HepG2 (cell line): ENCODE measurements at regions not wholly inside any gene's neighbourhood (a gene's known extent, or its start where the extent isn't known, plus 50 kb on each side); places are given as distances from the start of the nearest gene placed in this dataset.
"Not testable (repeated sequence)": the region's sequence is repeated elsewhere in the genome, so short reads cannot be mapped to it uniquely, and the experiment has no call there.

Experiments used
- ATAC-seq: fragments of 200-7000 bp; cut with Tn5 transposase; 3 replicates; pipeline ENCODE4 v1.9.1; 2020; ENCODE audit warnings: mild to moderate bottlenecking, moderate library complexity
- BruUV-seq: library from RNA; stranded (reverse); fragments of 400-500 nt; replicated peaks from 2 replicates; lab custom pipeline; 2021; lab: Mats Ljungman, UMichigan
- CTCF ChIA-PET: fragments of 300-600 bp; formaldehyde crosslinking; extraction: SDS; loops from one replicate; lab custom pipeline; 2021; ENCODE audit warnings: low total read pairs, inconsistent platforms, low intra/inter-chr PET ratio; lab: Yijun Ruan, JAX
- POLR2A ChIA-PET: fragments of 350-600 bp; sonication (Branson Sonifier 250); formaldehyde crosslinking; loops from one replicate; lab custom pipeline; 2020; ENCODE audit warnings: antibody characterized with exemption, inconsistent platforms; lab: Yijun Ruan, JAX
- DNase-seq: peaks from one replicate; pipeline ENCODE4 v3.0.0-alpha.2; 2015; ENCODE audit warnings: low spot score
- FAIRE-seq: peaks from 3 replicates; lab custom pipeline; 2011; peaks lifted over from hg19 to GRCh38; lab: Jason Lieb, UNC
- H2AFZ ChIP-seq: one replicate; pipeline ENCODE4 v1.6.1; 2011; ENCODE audit warnings: low read length, inconsistent platforms
- H3K27ac ChIP-seq: fragments of 300-600 bp; 3 replicates; pipeline ENCODE4 v1.8.0; 2011; ENCODE audit warnings: mixed run types, mild to moderate bottlenecking, mixed read lengths, low read length, inconsistent platforms; ENCODE audit not compliant: insufficient read depth; ENCODE audit errors: extremely low read length
- H3K27me3 ChIP-seq, 2 experiments: fragments of 200-600 bp in 1 of 2; 2 replicates in 1 of 2; 3 replicates in 1 of 2; pipeline versions ENCODE4 v1.6.0 to v1.8.0; 2011; ENCODE audit warnings: low read length in 2 of 2, mild to moderate bottlenecking in 2 of 2, moderate library complexity in 2 of 2, inconsistent platforms in 1 of 2; ENCODE audit not compliant: insufficient read depth in 2 of 2, control insufficient read depth in 1 of 2
- H3K36me3 ChIP-seq, 2 experiments: fragments of 200-600 bp in 1 of 2; replicated peaks in 1 of 2; 2 replicates in 1 of 2; 3 replicates in 1 of 2; pipeline versions ENCODE4 v1.5.1 to v1.8.0; 2011; ENCODE audit warnings: low read length in 2 of 2, inconsistent platforms in 1 of 2; ENCODE audit not compliant: insufficient read depth in 2 of 2, control insufficient read depth in 1 of 2
- H3K4me1 ChIP-seq: 2 replicates; pipeline ENCODE4 v1.5.1; 2012; ENCODE audit warnings: low read length, inconsistent platforms; ENCODE audit not compliant: insufficient read depth
- H3K4me2 ChIP-seq: 2 replicates; pipeline ENCODE4 v1.6.0; 2011; ENCODE audit warnings: low read depth, low read length, inconsistent platforms
- H3K4me3 ChIP-seq, 3 experiments: fragments of 200-600 bp in 1 of 3; sonication (generic), shearing (Covaris generic) in 1 of 3; replicated peaks in 1 of 3; 2 replicates each; pipeline ENCODE4 v1.5.1; 2011 to 2016; ENCODE audit warnings: low read length in 3 of 3, inconsistent platforms in 2 of 3, low read depth in 2 of 3, mild to moderate bottlenecking in 2 of 3, control low read depth in 1 of 3, mixed read lengths in 1 of 3; ENCODE audit not compliant: insufficient read depth in 1 of 3
- H3K79me2 ChIP-seq: one replicate; pipeline ENCODE4 v1.6.1; 2011; ENCODE audit warnings: low read length, inconsistent platforms; ENCODE audit not compliant: insufficient read depth
- H3K9ac ChIP-seq: 2 replicates; pipeline ENCODE4 v1.6.0; 2011; ENCODE audit warnings: mild to moderate bottlenecking, low read depth, low read length, inconsistent platforms; ENCODE audit not compliant: insufficient read depth
- H3K9me3 ChIP-seq: 2 replicates; pipeline ENCODE4 v1.5.1; 2012; ENCODE audit warnings: mild to moderate bottlenecking, low read length
- H4K20me1 ChIP-seq: 2 replicates; pipeline ENCODE4 v1.6.0; 2011; ENCODE audit warnings: inconsistent platforms, mild to moderate bottlenecking, low read length, moderate library complexity; ENCODE audit not compliant: insufficient read depth
- ATF3 ChIP-seq: sonication (generic); formaldehyde crosslinking; IDR thresholded peaks from 2 replicates; pipeline ENCODE4 v1.4.0; 2020; ENCODE audit warnings: missing genetic modification reagents
- ELF3 ChIP-seq: IDR thresholded peaks from 2 replicates; pipeline ENCODE4 v1.6.1; 2016; ENCODE audit warnings: missing genetic modification reagents, missing compliant biosample characterization
- FOXO1 ChIP-seq: sonication (generic); formaldehyde crosslinking; IDR thresholded peaks from 2 replicates; pipeline ENCODE4 v1.4.0; 2020; ENCODE audit warnings: missing genetic modification reagents
- IKZF5 ChIP-seq: IDR thresholded peaks from 2 replicates; pipeline ENCODE4 v1.6.1; 2018; ENCODE audit warnings: missing genetic modification reagents, mild to moderate bottlenecking, missing compliant biosample characterization
- MBNL3 ChIP-seq: fragments of 250-450 bp; sonication (Bioruptor Pico); conservative IDR thresholded peaks from 2 replicates; pipeline ENCODE4 v1.8.0; 2022; ENCODE audit warnings: mild to moderate bottlenecking, inconsistent platforms
- NR2F6 ChIP-seq, 2 experiments: IDR thresholded peaks; 2 replicates each; pipeline ENCODE4 v1.6.1; 2016; ENCODE audit warnings: antibody characterized with exemption in 1 of 2, mild to moderate bottlenecking in 1 of 2
- PRDM15 ChIP-seq: sonication (generic); formaldehyde crosslinking; IDR thresholded peaks from 2 replicates; pipeline ENCODE4 v1.4.0; 2020; ENCODE audit warnings: missing genetic modification reagents
- TEF ChIP-seq: sonication (generic); formaldehyde crosslinking; IDR thresholded peaks from 2 replicates; pipeline ENCODE4 v1.5.0; 2020; ENCODE audit warnings: missing genetic modification reagents
- ZNF562 ChIP-seq: sonication (generic); formaldehyde crosslinking; IDR thresholded peaks from 2 replicates; pipeline ENCODE4 v1.8.0; 2022; ENCODE audit warnings: missing genetic modification reagents, borderline replicate concordance
- ZNF580 ChIP-seq: IDR thresholded peaks from 2 replicates; pipeline ENCODE4 v1.6.1; 2016; ENCODE audit warnings: low read depth, borderline replicate concordance
- ZNF619 ChIP-seq: sonication (generic); formaldehyde crosslinking; IDR thresholded peaks from 2 replicates; pipeline ENCODE4 v1.4.0; 2020; ENCODE audit warnings: mild to moderate bottlenecking, missing genetic modification reagents
- ZNF780A ChIP-seq: sonication (generic); formaldehyde crosslinking; IDR thresholded peaks from 2 replicates; pipeline ENCODE4 v1.8.0; 2022; ENCODE audit warnings: mild to moderate bottlenecking, missing genetic modification reagents, moderate library complexity
- WGBS: methylation state at CpG from one replicate; pipeline ENCODE4 v1.1.6; 2017; ENCODE audit warnings: low lambda C conversion rate; 5-methylcytosine and 5-hydroxymethylcytosine counted together
- in situ Hi-C: cut with HindIII; loops from 2 replicates; pipeline ENCODE4 v1.10.0; 2017; ENCODE audit warnings: low pct_unique_long_range_greater_than_20kb; ENCODE audit not compliant: extremely low pct_ligation_motif_present
- intact Hi-C: fragments of 100-400 bp; cut with micrococcal nuclease; formaldehyde crosslinking; loops from one replicate; pipeline ENCODE4 v1.10.0; 2022; ENCODE audit not compliant: unreplicated experiment

- H3K27ac ChIP-seq, H3K9ac ChIP-seq, H3K79me2 ChIP-seq, FAIRE-seq, CTCF ChIA-PET, in situ Hi-C loops, intact Hi-C loops, H4K20me1 ChIP-seq, H3K4me1 ChIP-seq, H3K4me3 ChIP-seq, H3K27me3 ChIP-seq, H3K36me3 ChIP-seq, H2AFZ ChIP-seq, POLR2A ChIA-PET, BruUV-seq, DNase-seq, H3K4me2 ChIP-seq, ATAC-seq: not testable (repeated sequence)
- WGBS: 0% methylated on average over 2 of the region's 2 CpGs
- H3K9me3 ChIP-seq: peaks cover 17% of the 10 kb centered on the region; the same call in 1 of the 2 replicates
Measured at GRCh38 chrY:7994781-7995180, 1083.2 kb upstream of the AMELY start.

GRCh38 chrY:7979770-7980169 is 1068.2 kb upstream of the AMELY start:
- intact Hi-C loops: no loop called here
- no peaks in the 10 kb centered on the region for H3K36me3 ChIP-seq
- H3K4me3 ChIP-seq: no peak overlapping the region
- H3K79me2 ChIP-seq: no peaks in the 10 kb centered on the region
- DNase-seq (no peak), FAIRE-seq (no peak), ATAC-seq (no peak)
- no peak overlapping the region for H2AFZ ChIP-seq
- ChIA-PET CTCF (no interaction called here), POLR2A (no interaction called here)
- H3K4me1 ChIP-seq: no peaks in the 10 kb centered on the region
- in situ Hi-C loops: no loop called here
- BruUV-seq: no TSS peak
- no peaks in the 10 kb centered on the region for H3K27me3 ChIP-seq
- no peak overlapping the region for H3K27ac ChIP-seq
- H3K4me2 ChIP-seq: no peak overlapping the region
- H3K9me3 ChIP-seq: peaks cover 47% of the 10 kb centered on the region
- H3K9ac ChIP-seq: no peak overlapping the region
- WGBS: no CpG with 5 or more reads among the region's 1 CpG
- no peaks in the 10 kb centered on the region for H4K20me1 ChIP-seq
- TF ChIP-seq ATF3 (CRISPR knock-in tag) (no peak), NR2F6 (IDR thresholded peaks at IDR 0.05) (no peak), NR2F6 (CRISPR knock-in tag; IDR thresholded peaks at IDR 0.05) (no peak), FOXO1 (CRISPR knock-in tag) (no peak), PRDM15 (CRISPR knock-in tag) (no peak), ZNF780A (CRISPR knock-in tag) (no peak), ZNF562 (no peak), ZNF619 (CRISPR knock-in tag) (no peak), MBNL3 (CRISPR knock-in tag) (no peak), ELF3 (CRISPR knock-in tag) (no peak), IKZF5 (CRISPR knock-in tag) (no peak), TEF (CRISPR knock-in tag) (no peak), ZNF580 (CRISPR knock-in tag) (no peak)
